Right ventricle myocardium superior (tissue), 1 donor: ENCODE measurements at regions not wholly inside any gene's neighbourhood (a gene's known extent, or its start where the extent isn't known, plus 50 kb on each side); places are given as distances from the start of the nearest gene placed in this dataset.
"Not testable (repeated sequence)": the region's sequence is repeated elsewhere in the genome, so short reads cannot be mapped to it uniquely, and the experiment has no call there.

ENCODE experiments used
- ATAC-seq: fragments of 200-7000 bp; cut with Tn5 transposase; one replicate; pipeline ENCODE4 v1.9.1; 2020; ENCODE audit warnings: mild to moderate bottlenecking; ENCODE audit not compliant: poor library complexity
- DNase-seq: peaks from one replicate; pipeline ENCODE4 v3.0.0-alpha.2; 2020
- intact Hi-C: fragments of 100-400 bp; cut with DNase I; formaldehyde crosslinking; loops from one replicate; pipeline ENCODE4 v1.11.2; 2022
- donor health status: DM: no; HTN: yes; CAD: no; lungs with severe emphysema.

DNA sequence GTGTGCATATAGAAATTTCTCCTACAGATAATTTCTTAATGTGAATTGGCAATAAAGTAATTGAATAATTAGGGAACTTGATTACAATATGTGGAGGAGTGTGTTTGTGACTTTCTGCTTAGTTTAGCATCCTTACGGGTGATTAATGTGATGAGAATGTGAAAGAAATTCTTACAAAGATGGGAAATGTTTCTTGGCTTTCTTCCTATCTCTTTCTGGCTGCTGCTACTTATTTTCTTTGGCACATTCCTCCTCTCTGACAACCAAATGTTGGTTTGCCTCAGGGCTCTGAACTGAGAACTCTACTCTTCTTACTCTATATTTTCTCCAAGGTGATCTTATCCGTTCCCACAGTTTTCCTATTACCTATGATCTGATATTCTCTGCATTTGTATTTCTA lies 300.1 kb downstream of the TBC1D4 start:
- no peak for DNase-seq
- intact Hi-C loops = no loop called here
- peak; percentile 12 for ATAC-seq

DNA sequence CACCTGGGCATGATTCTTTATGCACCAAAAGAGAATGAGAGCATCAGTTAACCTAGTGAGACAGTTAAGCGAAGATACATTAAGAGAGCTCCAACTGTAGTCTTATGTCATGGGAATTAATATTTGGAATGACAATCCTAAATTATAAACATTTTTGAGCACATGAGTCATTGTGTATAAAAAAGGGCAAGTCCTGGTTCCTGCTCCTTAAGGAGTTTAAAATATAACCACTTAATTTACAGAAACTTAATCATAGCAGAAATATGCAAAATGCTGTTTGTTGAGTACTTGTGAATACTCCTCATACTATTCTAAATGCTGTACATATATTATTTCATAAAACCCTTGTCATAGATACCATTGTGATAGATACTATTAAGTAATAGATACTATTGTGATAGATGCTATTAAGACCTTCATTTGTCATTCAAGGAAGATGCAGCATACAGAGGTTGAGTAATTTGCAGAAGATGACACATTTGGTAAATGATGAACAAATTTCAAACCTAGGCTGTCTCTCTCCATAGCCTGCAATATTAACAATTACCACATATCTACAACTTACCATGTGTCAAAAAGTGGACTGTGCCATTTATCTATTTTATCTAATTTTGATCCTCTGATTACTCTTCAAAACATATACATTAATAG lies 301.0 kb downstream of the TBC1D4 start:
- ATAC-seq = no peak
- DNase-seq = no peak
- intact Hi-C loops = no loop called here

GRCh38 chr13:75178436-75178835 lies 303.5 kb downstream of the TBC1D4 start:
- DNase-seq = no peak
- ATAC-seq = no peak
- intact Hi-C loops = no loop called here

DNA sequence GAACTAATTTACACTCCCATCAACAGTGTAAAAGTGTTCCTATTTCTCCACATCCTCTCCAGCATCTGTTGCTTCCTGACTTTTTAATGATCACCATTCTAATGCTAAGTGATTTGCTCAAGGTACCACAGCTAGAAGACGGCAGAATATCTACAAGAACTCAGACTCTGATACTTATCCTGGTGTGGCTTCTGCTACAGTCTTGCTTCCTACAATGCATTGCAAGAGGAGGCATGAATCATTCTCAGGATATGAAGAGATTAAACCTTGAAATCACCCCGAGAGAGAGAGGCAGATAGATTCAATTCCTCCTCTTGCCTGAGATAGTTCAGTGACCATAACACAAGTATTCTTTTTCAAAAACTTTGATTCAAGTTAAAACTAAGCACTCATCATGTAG lies 306.4 kb downstream of the TBC1D4 start:
- ATAC-seq (no peak), DNase-seq (no peak)
- intact Hi-C loops = no loop called here

DNA sequence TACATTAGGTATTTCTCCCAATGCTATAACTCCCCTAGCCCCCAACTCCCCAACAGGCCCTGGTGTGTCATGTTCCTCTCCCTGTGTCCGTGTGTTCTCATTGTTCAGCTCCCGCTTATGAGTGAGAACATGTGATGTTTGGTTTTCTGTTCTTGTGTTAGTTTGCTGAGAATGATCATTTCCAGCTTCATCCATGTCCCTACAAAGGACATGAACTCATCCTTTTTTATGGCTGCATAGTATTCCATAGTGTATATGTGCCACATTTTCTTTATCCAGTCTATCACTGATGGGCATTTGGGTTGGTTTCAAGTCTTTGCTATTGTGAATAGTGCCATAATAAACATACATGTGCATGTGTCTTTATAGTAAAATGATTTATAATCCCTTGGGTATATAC lies 306.9 kb downstream of the TBC1D4 start:
- DNase-seq, ATAC-seq, intact Hi-C loops: not testable (repeated sequence)

DNA sequence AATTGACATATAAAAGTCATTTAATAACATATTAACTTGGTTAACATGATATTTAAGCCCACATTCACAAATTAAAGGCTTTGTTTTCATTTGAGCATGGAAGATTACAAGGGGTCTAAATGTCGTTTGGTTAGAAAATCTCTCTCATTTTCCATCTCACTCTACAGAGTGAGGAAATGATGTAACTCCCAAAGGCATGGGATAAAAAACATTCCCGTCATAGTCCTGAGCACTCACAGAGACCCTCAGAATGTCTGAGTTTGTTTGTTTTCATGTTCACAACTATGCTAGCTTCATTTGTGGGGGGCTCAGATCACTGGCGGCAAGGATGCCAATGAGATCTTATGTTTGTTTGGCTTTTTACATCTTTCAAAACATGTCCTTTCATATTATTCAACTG lies 307.5 kb downstream of the TBC1D4 start:
- intact Hi-C loops = no loop called here
- ATAC-seq (no peak), DNase-seq (no peak)

GRCh38 chr13:75173457-75174356 lies 308.3 kb downstream of the TBC1D4 start:
- DNase-seq = no peak
- no peak for ATAC-seq
- intact Hi-C loops = no loop called here

GRCh38 chr13:75170311-75170710 lies 311.7 kb downstream of the TBC1D4 start:
- intact Hi-C loops = no loop called here
- no peak for ATAC-seq
- DNase-seq = no peak

DNA sequence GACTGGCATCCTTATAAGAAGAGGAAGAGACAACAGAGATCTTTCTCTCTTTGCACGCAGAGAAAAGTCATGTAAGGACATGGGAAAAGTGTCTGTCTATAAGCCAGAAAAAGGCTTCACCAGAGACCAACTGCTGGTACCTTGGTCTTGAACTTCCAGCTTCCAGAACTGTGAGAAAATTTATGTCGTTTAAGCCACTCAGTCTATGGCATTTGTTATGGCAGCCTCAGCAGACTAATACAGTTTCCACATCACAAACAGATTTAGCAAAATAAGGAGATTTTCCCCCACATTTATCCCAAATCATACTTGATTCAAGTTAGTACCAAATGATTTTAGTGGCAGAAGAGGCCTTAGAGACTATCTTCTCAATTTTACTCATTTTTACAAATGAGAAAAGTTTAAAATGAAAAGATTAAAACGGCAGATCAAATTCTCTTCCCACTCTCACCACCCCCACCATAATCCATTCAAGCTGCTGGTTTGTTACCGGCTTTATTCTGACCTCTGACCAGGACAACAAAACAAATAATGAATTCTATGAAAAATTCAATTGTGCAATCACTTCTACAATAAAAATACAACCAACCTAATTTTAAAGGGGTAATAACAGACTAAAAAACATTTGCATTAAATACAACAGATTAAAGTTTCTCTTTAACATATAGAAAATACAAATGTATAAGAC lies 316.3 kb downstream of the TBC1D4 start:
- intact Hi-C loops = no loop called here
- no peak for ATAC-seq
- DNase-seq = no peak

DNA sequence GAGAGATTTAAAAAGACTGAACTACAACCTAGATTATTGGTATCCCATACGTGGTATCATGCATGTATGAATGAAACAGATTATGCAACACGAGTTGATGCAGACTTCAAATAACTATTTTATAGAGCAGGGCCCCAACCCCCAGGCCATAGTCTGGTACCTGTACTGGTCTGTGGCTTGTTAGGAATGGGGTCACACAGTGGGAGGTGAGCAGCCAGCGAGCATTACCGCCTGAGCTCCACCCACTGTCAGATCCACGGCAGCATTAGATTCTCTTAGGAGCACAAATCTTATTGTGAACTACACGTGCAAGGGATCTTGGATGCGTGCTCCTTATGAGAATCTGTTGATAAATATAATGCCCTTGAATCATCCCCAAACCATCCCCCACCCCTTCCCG lies 320.2 kb downstream of the TBC1D4 start:
- intact Hi-C loops = no loop called here
- DNase-seq (no peak), ATAC-seq (no peak)

GRCh38 chr13:75160984-75161383 lies 321.0 kb downstream of the TBC1D4 start:
- DNase-seq (no peak), ATAC-seq (no peak)
- intact Hi-C loops = no loop called here

DNA sequence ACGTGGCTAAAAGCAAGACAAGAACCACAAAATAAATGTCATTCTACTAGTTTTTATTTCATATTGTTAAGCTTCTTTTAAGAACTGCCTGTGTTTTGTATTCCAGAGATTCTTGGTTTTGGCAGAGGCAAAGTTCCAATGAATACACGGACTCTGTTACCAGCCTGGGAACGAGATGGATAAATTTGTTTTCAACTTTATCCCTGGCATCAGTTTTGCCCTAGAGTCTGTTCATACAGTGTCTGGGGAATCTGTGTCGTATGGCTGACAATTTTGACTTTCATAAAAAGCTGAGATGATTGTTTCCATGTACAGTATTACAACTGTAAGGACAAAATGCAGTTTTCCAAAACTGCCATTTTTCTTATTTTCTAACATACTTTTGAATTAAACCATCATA lies 327.6 kb downstream of the TBC1D4 start:
- no peak for DNase-seq
- no peak for ATAC-seq
- intact Hi-C loops = no loop called here

DNA sequence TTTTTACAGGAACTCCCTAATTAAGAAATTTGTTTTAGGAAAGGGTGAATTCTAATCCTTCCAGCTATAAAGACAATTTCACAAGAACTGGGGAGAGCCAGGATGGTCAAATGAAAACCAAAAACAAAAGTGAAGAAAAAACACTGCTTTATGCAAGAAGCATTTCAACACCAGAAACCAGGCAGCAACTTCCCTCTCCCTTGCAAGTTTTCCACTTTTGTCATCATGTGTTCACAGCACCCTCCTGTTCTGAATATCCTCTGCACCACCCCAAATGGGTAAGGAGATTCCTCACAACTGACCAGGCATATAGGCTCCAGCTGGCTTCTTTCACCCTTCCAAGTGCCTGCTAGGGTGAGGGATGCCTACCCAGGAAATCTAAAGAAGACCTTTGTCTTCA lies 328.1 kb downstream of the TBC1D4 start:
- ATAC-seq (peak; percentile 29), DNase-seq (no peak)
- intact Hi-C loops = no loop called here

DNA sequence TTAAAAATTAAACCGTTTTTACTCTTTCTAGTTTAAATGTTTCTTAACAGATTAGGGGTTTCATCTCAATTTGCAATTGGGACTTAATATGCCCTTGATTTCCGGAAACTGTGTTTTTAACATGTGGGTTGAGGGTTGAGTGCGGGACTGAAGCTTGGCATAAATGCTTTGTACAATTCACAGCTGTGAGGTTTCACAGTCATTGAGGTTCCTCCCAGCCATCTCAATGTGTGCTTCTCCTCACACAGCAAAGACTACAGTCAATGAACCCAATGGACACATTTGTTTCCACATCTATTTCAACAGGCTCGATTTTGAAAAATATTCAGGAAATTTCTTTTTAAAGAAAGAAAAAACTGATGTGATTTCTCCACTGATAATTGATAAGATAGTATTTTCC lies 328.6 kb downstream of the TBC1D4 start:
- ATAC-seq (peak; percentile 58), DNase-seq (no peak)
- intact Hi-C loops = no loop called here

GRCh38 chr13:75151081-75151643 lies 330.8 kb downstream of the TBC1D4 start:
- no peak for DNase-seq
- no peak for ATAC-seq
- intact Hi-C loops = no loop called here

GRCh38 chr13:75149776-75150175 lies 332.2 kb downstream of the TBC1D4 start:
- ATAC-seq = no peak

GRCh38 chr13:75147946-75148345 lies 334.0 kb downstream of the TBC1D4 start:
- DNase-seq (no peak), ATAC-seq (no peak)
- intact Hi-C loops = no loop called here

More at GRCh38 chr13:75149776-75150175, 332.2 kb downstream of the TBC1D4 start:
- DNase-seq = no peak
- intact Hi-C loops = no loop called here

DNA sequence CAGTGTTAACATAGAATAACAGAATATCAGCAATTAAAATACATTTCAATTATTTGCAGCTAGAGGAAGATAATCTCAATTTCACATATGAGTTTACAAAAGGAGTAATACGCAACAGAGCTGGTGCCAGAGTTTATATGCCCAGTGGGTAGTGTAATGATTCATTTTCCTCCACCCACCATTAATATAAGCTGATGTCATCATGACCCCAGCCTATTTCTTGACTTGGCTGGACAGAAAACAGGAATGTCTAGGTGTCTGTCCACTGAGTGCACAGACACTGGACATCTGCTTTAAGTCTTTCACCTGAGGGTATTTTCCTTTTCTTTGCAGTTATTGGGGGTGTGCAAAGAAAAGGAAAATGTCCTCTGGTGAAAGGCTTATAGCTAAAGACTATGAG lies 335.5 kb downstream of the TBC1D4 start:
- intact Hi-C loops = no loop called here
- no peak for ATAC-seq
- DNase-seq = no peak

DNA sequence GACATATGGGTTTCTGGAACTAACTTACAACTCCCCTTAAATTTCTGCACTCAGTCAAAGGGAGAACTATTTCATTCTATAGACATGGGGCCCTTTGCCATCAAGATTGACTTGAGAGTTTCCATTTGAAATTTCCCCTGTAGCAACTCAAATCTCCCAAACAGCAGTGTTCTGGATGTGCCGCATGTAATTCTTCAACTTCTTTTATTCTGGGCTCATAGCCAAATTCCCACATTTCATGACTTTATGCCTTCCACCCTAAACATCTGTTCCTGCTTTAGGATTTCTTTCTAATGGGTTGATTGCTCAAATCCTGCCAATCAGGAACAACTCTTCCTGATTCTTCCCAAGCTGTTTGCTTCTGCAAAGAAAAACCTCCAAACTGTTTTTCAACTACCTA lies 336.0 kb downstream of the TBC1D4 start:
- intact Hi-C loops = no loop called here
- no peak for DNase-seq
- no peak for ATAC-seq
